Gastroesophageal sphincter (tissue), 4 donors: ENCODE measurements at regions not wholly inside any gene's neighbourhood (a gene's known extent, or its start where the extent isn't known, plus 50 kb on each side); places are given as distances from the start of the nearest gene placed in this dataset.

Experiments used
- ATAC-seq: fragments of 150-250 bp; one replicate; pipeline ENCODE4 v1.9.1; 2016; ENCODE audit warnings: mild to moderate bottlenecking, moderate library complexity
- H3K27ac ChIP-seq, 4 donors: fragments of 200-600 bp; sonication (generic) in 3 of 4; 1 replicate in 3 of 4; 2 replicates in 1 of 4; pipeline ENCODE4 v1.5.1; 2016 to 2019
- H3K27me3 ChIP-seq: fragments of 200-600 bp; sonication (generic); one replicate; pipeline ENCODE4 v1.5.1; 2019
- H3K36me3 ChIP-seq, 2 donors: fragments of 200-600 bp; sonication (generic); one replicate each; pipeline ENCODE4 v1.5.1; 2019; ENCODE audit warnings: control low read depth in 1 of 2
- H3K4me1 ChIP-seq, 3 donors: fragments of 200-600 bp; sonication (generic); 1 replicate in 2 of 3; 2 replicates in 1 of 3; pipeline ENCODE4 v1.5.1; 2016 to 2019; ENCODE audit warnings: control low read depth in 2 of 3
- H3K4me3 ChIP-seq, 2 donors: fragments of 200-600 bp; sonication (generic); one replicate each; pipeline ENCODE4 v1.5.1; 2019; ENCODE audit warnings: mild to moderate bottlenecking in 1 of 2, moderate library complexity in 1 of 2
- H3K9me3 ChIP-seq, 3 donors: fragments of 200-600 bp; sonication (generic); one replicate each; pipeline ENCODE4 v1.5.1; 2017 to 2019; ENCODE audit warnings: control low read depth in 2 of 3
- EP300 ChIP-seq: sonication (generic); formaldehyde crosslinking; IDR thresholded peaks from one replicate; pipeline ENCODE4 v1.6.1; 2017; ENCODE audit warnings: antibody characterized with exemption, mild to moderate bottlenecking
- POLR2A ChIP-seq, 2 donors: fragments of 450-650 bp; IDR thresholded peaks; one replicate each; pipeline ENCODE4 v1.6.1; 2017; ENCODE audit warnings: antibody characterized with exemption in 2 of 2, mild to moderate bottlenecking in 2 of 2, moderate library complexity in 1 of 2
- POLR2AphosphoS5 ChIP-seq: sonication (generic); formaldehyde crosslinking; IDR thresholded peaks from one replicate; pipeline ENCODE4 v1.6.1; 2017; ENCODE audit warnings: antibody characterized with exemption
- WGBS, 2 donors: methylation state at CpG; one replicate each; pipeline ENCODE4 v1.1.5; 2018; ENCODE audit warnings: low coverage in 1 of 2; 5-methylcytosine and 5-hydroxymethylcytosine counted together
- TF ChIP-seq, protein P1 (sequence below), 4 experiments: fragments of 200-600 bp in 2 of 4; fragments of 450-650 bp in 2 of 4; sonication (generic) in 1 of 4; IDR thresholded peaks; one replicate each; pipeline ENCODE4 v1.5.1; 2017 to 2019; ENCODE audit warnings: antibody characterized with exemption in 4 of 4, mild to moderate bottlenecking in 2 of 4, moderate library complexity in 2 of 4

DNA sequence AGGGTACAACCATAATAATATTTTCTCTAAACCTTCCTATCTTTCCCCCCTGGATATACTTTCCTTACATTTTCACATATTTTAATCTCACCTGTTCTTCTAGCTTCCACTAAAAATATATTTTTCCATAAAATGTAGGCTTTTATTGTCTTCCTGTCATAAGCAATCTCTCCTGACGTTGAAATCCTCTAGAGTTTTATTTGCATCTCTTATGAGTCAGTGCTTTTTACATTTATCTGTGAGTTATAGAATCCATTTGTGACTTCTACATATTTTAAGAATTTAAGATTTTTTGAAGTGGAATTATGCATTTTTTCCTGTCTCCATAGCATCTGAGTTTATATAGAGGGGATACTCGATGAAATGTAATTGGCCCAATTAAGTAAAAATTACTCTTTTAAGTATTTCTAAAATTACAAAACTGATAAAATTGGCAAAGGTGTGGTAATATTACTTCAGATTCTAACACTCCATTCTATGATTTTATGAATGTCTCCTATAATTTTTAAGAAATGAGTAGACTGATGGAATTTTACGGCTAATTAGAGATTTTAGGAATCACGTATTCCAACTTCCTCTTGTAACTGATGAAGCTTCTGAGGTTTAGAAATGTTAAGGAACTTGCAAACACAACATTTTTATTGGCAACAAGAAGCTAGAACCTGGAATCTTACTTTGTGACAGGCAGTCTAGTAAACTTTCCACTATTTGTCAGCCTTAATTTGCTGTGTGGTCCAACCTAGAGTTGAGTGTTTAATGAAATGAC lies 422.9 kb upstream of the SEMA3A start:
- no peak for ATAC-seq
- WGBS, 2 donors: 72 to 81% methylated on average over 4 of the region's 4 CpGs
- H3K4me3 ChIP-seq: no peak overlapping the region

DNA sequence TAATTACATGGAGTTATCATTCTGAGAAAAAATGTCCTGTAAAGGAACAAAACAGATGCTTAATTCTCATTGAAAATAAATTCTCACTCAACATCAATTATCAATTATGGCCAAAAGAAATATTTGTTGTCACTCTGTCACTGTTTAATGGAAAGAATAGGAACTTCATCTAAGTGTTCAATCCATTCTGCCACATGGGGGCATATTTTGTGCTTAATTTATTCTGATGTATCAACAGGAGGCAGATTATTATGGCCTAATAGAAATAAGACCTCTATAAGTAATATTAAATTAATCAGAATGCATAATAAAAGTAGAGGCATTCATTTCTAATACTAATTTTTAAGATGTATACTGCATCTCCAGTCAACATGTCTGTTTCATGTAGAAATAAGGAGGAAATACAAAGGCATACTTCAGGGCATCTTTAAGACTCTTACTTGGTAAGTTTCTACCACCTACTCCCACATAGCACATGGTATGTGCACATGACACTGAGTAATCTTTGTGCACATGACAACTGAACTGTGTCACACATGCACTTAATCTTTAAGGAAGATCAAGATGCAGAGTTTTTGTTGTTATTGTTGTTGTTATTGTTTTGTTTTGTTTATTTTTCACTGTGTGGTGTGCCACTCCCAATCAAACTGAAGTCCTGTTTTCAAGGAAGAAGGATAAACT lies 420.4 kb upstream of the SEMA3A start:
- H3K4me3 ChIP-seq: no peak overlapping the region
- H3K4me1 ChIP-seq: no peaks in the 10 kb centered on the region
- no peaks in the 10 kb centered on the region for H3K9me3 ChIP-seq
- ATAC-seq: no peak
- TF ChIP-seq EP300 (no peak), POLR2AphosphoS5 (no peak)
- no peaks in the 10 kb centered on the region for H3K27me3 ChIP-seq
- H3K27ac ChIP-seq: no peak overlapping the region
- no peaks in the 10 kb centered on the region for H3K36me3 ChIP-seq

More for the DNA sequence above, 422.9 kb upstream of the SEMA3A start:
- H3K27me3 ChIP-seq: no peaks in the 10 kb centered on the region
- TF ChIP-seq EP300 (no peak), POLR2AphosphoS5 (no peak), POLR2A (IDR thresholded peaks at IDR 0.05) (no peak)
- TF ChIP-seq, protein P1, sequence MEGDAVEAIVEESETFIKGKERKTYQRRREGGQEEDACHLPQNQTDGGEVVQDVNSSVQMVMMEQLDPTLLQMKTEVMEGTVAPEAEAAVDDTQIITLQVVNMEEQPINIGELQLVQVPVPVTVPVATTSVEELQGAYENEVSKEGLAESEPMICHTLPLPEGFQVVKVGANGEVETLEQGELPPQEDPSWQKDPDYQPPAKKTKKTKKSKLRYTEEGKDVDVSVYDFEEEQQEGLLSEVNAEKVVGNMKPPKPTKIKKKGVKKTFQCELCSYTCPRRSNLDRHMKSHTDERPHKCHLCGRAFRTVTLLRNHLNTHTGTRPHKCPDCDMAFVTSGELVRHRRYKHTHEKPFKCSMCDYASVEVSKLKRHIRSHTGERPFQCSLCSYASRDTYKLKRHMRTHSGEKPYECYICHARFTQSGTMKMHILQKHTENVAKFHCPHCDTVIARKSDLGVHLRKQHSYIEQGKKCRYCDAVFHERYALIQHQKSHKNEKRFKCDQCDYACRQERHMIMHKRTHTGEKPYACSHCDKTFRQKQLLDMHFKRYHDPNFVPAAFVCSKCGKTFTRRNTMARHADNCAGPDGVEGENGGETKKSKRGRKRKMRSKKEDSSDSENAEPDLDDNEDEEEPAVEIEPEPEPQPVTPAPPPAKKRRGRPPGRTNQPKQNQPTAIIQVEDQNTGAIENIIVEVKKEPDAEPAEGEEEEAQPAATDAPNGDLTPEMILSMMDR (IDR thresholded peaks at IDR 0.05): no peak
- no peaks in the 10 kb centered on the region for H3K36me3 ChIP-seq
- H3K27ac ChIP-seq: no peak overlapping the region
- H3K9me3 ChIP-seq: no peaks in the 10 kb centered on the region
- H3K4me1 ChIP-seq: no peaks in the 10 kb centered on the region

DNA sequence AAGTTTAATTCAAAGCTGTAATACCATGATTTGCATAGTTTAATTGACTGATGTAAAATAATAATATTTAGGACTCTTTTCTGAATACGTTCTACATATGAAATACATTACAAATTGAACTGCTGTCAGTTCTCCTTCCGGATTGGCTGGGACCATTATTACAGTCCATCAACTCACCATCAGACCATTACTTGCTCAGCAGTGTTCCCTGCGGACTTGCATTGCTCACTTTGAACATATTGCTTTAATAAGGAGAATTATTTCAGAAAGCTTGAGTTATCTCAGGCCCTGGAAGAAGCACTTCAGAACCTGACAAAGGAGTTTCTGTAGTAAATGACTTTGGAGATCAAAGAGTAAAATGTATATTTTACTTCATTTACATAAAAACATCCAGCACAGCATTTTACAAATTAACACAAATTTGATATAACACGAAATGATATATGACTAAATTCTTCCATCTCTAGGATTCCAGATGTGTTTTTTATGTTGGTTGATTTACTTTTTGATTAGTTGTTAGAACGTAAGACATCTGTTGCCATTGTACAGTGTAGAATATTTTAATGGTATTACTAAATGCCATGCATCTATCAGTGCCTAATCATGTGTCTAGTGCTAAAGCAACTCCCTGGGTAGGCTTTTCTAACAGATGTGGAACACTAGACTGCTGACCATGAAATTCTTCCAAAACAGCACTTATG lies 418.5 kb upstream of the SEMA3A start:
- H3K4me1 ChIP-seq: no peaks in the 10 kb centered on the region
- TF ChIP-seq POLR2A (IDR thresholded peaks at IDR 0.05) (no peak), POLR2AphosphoS5 (no peak), EP300 (no peak)
- TF ChIP-seq, protein P1 (IDR thresholded peaks at IDR 0.05): no peak
- H3K27ac ChIP-seq: no peak overlapping the region
- H3K27me3 ChIP-seq: no peaks in the 10 kb centered on the region
- no peaks in the 10 kb centered on the region for H3K9me3 ChIP-seq
- WGBS, 2 donors: 69 to 73% methylated on average over 5 of the region's 5 CpGs
- ATAC-seq: no peak
- no peak overlapping the region for H3K4me3 ChIP-seq
- no peaks in the 10 kb centered on the region for H3K36me3 ChIP-seq

DNA sequence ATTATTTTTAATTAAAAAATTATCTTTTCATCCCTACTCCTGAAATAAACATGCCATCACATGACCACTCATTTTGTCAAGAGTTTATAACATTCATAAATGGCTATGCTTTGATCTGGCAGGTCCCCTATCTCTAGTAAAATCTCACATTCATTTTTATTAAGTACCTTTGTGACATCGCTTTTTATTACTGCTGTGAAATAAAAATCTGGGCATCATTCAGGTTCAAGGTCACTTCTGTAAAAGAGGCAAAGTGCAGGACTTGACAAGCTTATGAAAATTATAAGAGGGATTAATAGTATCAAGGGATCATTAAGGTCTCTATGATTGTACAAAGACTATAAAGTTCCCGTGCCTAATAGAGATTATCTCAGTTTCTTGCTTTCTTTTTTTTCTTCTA lies 416.8 kb upstream of the SEMA3A start:
- Histone ChIP-seq H3K4me3 (no peak overlapping the region), H3K4me1 (no peaks in the 10 kb centered on the region), H3K27me3 (no peaks in the 10 kb centered on the region), H3K27ac (no peak overlapping the region), H3K9me3 (no peaks in the 10 kb centered on the region), H3K36me3 (no peaks in the 10 kb centered on the region)
- 54 to 79% methylated on average over 1 to 2 of the region's 2 CpGs for WGBS, 2 donors
- TF ChIP-seq, protein P1 (IDR thresholded peaks at IDR 0.05): no peak
- TF ChIP-seq POLR2A (IDR thresholded peaks at IDR 0.05) (no peak), EP300 (no peak)
- no peak for ATAC-seq

DNA sequence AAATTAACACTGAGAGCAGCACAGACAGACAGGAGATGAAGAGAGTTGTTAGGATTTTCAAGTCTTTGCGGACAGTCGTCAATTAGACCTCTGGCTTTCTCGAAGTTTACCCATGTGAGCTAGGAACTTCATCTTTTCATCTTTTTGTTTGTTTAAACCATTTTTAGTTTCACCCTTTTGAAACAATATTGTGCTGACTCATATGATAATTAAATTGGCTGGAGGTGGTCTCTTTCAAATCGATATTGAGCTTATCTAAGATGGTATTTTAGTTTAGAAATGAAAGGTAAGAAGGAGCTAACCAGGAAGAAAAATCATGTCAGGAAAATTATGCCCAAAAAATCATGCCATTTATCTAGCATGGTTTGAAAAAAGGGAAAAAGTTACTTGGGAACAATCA lies 415.8 kb upstream of the SEMA3A start:
- Histone ChIP-seq H3K4me1 (no peaks in the 10 kb centered on the region), H3K9me3 (no peaks in the 10 kb centered on the region), H3K27ac (no peak overlapping the region), H3K36me3 (no peaks in the 10 kb centered on the region), H3K4me3 (no peak overlapping the region), H3K27me3 (no peaks in the 10 kb centered on the region)
- WGBS, 2 donors: 90% methylated on average over 4 of the region's 4 CpGs; no CpG with 5 or more reads in 1 of the 2 donors
- ATAC-seq: no peak
- TF ChIP-seq POLR2AphosphoS5 (no peak), POLR2A (IDR thresholded peaks at IDR 0.05) (no peak), EP300 (no peak)
- TF ChIP-seq, protein P1 (IDR thresholded peaks at IDR 0.05): no peak
